ENCODE measurements at regions not wholly inside any gene's neighbourhood (a gene's known extent, or its start where the extent isn't known, plus 50 kb on each side); places are given as distances from the start of the nearest gene placed in this dataset.
"Not testable (repeated sequence)": the region's sequence is repeated elsewhere in the genome, so short reads cannot be mapped to it uniquely, and the experiment has no call there.

DNA sequence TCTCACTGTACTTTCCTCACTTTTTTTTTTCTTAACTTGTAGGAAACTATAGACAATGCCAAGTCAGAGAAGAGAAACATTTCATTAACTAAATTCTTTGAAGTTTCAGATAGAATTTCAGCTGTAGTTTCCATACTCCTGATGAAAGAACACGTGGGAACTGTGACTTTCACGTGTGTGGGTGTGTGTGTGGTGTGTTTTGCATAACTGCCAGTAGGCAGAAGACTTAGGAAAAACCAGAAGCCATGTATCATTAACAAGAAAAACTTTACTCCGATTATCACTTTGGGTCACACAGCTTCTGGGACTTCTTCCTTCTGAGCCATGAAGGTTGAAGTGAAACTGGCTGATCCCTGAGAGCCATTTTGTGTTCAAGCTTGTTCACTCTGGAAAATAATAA lies 483.3 kb downstream of the TFAP2B start:
- H3K27ac Mint-ChIP-seq, result no peak overlapping the region
- H3K27me3 Mint-ChIP-seq (ENCODE audit: low read depth), result no peaks in the 10 kb centered on the region
- H3K9me3 Mint-ChIP-seq, result no peaks in the 10 kb centered on the region
- no peaks in the 10 kb centered on the region for H3K4me1 Mint-ChIP-seq
- no peak overlapping the region for H3K4me3 Mint-ChIP-seq
- H3K36me3 Mint-ChIP-seq (ENCODE audit: low read depth), result no peaks in the 10 kb centered on the region
- TF ChIP-seq, protein P1, sequence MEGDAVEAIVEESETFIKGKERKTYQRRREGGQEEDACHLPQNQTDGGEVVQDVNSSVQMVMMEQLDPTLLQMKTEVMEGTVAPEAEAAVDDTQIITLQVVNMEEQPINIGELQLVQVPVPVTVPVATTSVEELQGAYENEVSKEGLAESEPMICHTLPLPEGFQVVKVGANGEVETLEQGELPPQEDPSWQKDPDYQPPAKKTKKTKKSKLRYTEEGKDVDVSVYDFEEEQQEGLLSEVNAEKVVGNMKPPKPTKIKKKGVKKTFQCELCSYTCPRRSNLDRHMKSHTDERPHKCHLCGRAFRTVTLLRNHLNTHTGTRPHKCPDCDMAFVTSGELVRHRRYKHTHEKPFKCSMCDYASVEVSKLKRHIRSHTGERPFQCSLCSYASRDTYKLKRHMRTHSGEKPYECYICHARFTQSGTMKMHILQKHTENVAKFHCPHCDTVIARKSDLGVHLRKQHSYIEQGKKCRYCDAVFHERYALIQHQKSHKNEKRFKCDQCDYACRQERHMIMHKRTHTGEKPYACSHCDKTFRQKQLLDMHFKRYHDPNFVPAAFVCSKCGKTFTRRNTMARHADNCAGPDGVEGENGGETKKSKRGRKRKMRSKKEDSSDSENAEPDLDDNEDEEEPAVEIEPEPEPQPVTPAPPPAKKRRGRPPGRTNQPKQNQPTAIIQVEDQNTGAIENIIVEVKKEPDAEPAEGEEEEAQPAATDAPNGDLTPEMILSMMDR (IDR thresholded peaks at IDR 0.05; ENCODE audit: unreplicated experiment in 3 of 3), result no peak

DNA sequence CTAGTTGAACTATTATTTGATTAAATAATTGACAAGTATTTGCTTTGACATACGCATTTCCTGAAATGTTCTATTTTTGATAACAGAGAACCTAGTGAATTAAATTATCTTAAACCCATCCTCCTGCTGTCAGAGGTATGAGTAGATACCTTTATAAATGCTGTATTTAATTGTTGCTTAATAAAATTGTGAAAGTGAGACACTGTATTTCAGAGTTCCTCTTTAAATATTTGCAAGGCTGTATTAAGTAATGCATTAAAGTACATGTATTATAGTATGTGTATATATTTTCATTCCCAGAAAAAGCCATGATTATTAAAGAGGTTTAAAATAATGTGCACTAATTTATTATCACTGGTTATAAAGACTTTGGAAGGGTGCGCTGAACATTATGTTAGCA lies 483.8 kb downstream of the TFAP2B start:
- TF ChIP-seq, protein P1 (IDR thresholded peaks at IDR 0.05; ENCODE audit: unreplicated experiment in 3 of 3), result no peak
- no peak overlapping the region for H3K4me3 Mint-ChIP-seq
- H3K36me3 Mint-ChIP-seq (ENCODE audit: low read depth), result no peaks in the 10 kb centered on the region
- H3K27ac Mint-ChIP-seq, result no peak overlapping the region
- no peaks in the 10 kb centered on the region for H3K4me1 Mint-ChIP-seq
- H3K9me3 Mint-ChIP-seq, result no peaks in the 10 kb centered on the region
- no peaks in the 10 kb centered on the region for H3K27me3 Mint-ChIP-seq (ENCODE audit: low read depth)

DNA sequence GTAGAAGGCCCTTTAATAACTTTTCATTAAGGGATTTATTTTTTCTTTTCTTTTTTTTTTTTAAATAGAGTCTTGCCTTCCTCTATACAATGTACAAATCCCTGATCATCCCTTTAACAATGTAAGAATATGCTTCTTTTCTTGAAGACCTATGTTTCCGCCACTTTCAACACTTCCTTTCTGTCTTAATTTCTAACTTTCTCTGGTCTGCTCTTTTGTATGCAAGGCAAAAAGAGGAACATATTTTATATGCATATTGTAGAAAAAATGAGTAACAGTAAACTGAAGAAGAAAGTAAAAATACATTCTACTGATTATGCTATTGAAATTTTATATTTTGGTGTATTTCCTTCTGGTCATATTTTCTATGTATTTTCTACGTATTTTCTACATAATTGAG lies 484.7 kb downstream of the TFAP2B start:
- Mint-ChIP-seq H3K4me1 (no peaks in the 10 kb centered on the region), H3K9me3 (no peaks in the 10 kb centered on the region), H3K27ac (no peak overlapping the region), H3K36me3 (ENCODE audit: low read depth) (no peaks in the 10 kb centered on the region), H3K4me3 (no peak overlapping the region), H3K27me3 (ENCODE audit: low read depth) (no peaks in the 10 kb centered on the region)
- TF ChIP-seq, protein P1 (IDR thresholded peaks at IDR 0.05; ENCODE audit: unreplicated experiment in 3 of 3), result no peak

DNA sequence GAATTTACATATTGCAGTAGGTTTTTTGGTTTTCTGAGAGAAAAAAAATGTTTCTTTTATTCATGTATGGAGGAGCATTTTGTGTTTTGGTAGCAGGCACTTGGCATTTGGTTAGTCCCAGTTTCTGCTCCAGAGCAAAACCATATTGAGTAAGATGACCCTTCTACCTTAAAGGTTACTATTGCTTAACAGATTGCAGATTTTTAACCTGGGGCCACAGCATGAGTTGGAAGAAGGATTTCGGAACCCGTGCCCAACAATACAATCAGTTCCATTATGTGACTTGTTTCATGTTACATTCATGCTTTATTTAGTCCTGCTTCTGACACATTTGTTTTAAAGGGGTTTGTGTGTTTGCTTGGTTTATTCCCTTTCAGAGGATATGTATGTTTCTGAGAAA lies 496.3 kb downstream of the TFAP2B start:
- no peaks in the 10 kb centered on the region for H3K4me1 Mint-ChIP-seq
- H3K4me3 Mint-ChIP-seq, result no peak overlapping the region
- H3K27ac Mint-ChIP-seq, result no peak overlapping the region
- no peaks in the 10 kb centered on the region for H3K9me3 Mint-ChIP-seq
- no peaks in the 10 kb centered on the region for H3K27me3 Mint-ChIP-seq (ENCODE audit: low read depth)
- TF ChIP-seq, protein P1 (IDR thresholded peaks at IDR 0.05; ENCODE audit: unreplicated experiment in 3 of 3), result no peak
- no peaks in the 10 kb centered on the region for H3K36me3 Mint-ChIP-seq (ENCODE audit: low read depth)

DNA sequence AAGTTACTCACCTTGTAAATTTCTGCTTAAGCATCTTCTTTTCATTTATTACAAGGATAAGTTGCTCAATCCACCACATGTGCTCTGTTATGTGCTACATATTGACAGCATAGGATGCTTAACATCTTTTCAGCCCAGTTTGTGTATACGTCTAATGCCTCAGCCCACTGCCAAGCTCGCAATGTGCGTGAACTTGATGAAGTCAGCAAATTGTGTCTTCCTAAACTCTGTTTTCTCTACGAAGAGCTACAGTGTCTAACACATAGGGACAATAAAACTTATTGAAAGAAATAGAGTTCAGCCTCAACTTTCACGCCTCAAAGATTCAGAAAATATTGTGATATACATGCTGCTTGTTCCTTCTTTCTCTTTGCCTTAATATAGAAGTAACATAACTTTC lies 500.0 kb downstream of the TFAP2B start:
- TF ChIP-seq, protein P1 (IDR thresholded peaks at IDR 0.05; ENCODE audit: unreplicated experiment in 3 of 3), result no peak
- no peaks in the 10 kb centered on the region for H3K36me3 Mint-ChIP-seq (ENCODE audit: low read depth)
- no peak overlapping the region for H3K4me3 Mint-ChIP-seq
- no peaks in the 10 kb centered on the region for H3K27me3 Mint-ChIP-seq (ENCODE audit: low read depth)
- H3K9me3 Mint-ChIP-seq, result peaks cover 2% of the 10 kb centered on the region
- H3K27ac Mint-ChIP-seq, result no peak overlapping the region
- no peaks in the 10 kb centered on the region for H3K4me1 Mint-ChIP-seq

DNA sequence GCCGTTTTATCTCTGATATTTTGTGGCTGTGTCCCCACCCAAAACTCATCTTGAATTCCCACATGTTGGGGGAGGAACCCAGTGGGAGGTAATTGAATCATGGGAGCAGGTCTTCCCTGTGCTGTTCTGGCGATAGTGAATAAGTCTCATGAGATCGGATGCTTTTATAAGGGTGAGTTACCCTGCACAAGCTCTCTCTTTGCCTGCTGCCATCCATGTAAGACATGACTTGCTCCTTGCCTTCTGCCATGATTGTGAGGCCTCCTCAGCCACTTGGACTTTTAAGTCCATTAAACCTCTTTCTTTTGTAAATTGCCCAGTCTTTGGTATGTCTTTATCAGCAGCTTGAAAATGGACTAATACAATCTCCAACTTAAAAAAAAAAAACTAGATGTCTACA lies 502.8 kb downstream of the TFAP2B start:
- H3K27me3 Mint-ChIP-seq (ENCODE audit: low read depth); H3K36me3 Mint-ChIP-seq (ENCODE audit: low read depth); H3K4me3 Mint-ChIP-seq; H3K9me3 Mint-ChIP-seq; H3K27ac Mint-ChIP-seq; H3K4me1 Mint-ChIP-seq: not testable (repeated sequence)

DNA sequence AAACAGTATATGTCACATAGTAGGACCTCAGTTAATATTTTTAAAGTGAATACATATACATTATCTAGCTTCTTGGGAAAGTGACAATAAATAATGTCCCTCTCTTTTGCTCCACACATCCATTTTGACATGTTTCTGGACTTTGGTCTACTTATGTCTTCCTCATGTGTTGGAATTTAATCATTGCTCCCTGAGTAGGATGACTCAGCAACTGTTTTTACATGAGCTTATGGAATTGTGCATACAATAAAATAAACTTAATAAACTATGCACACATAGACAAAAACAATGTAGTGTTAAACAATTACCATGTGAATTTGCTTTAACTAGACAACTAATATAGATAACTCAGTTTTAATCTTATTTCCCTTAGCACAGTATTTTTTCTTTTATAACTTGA lies 503.8 kb downstream of the TFAP2B start:
- Mint-ChIP-seq H3K27ac (no peak overlapping the region), H3K4me1 (no peaks in the 10 kb centered on the region), H3K27me3 (ENCODE audit: low read depth) (no peaks in the 10 kb centered on the region), H3K36me3 (ENCODE audit: low read depth) (no peaks in the 10 kb centered on the region), H3K4me3 (no peak overlapping the region), H3K9me3 (peaks cover 2% of the 10 kb centered on the region)
- TF ChIP-seq, protein P1 (IDR thresholded peaks at IDR 0.05; ENCODE audit: unreplicated experiment in 3 of 3), result no peak

All from nephron (organoid).